ENCODE measurements at regions not wholly inside any gene's neighbourhood (a gene's known extent, or its start where the extent isn't known, plus 50 kb on each side); places are given as distances from the start of the nearest gene placed in this dataset.

DNA sequence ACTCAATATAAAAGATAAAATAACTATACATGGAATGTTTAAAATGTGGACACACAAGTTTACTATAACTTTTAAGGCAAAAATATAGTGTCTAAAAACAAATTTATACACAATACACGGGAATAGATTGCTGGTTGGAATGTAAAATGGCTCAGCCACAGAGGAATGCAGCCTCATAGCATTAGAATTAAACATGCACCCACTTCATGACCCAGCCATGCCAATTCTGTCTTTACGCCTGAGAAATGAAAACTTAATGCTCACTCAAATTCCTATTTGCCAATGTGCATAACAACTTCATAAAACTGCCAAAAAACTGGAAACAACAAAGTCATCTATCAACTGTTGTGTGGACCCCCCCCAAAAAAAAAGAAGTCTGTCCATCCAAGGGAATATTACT is 1006.6 kb upstream of the POU3F3 start:
- no peak for TF ChIP-seq EZH2 (IDR thresholded peaks at IDR 0.05; ENCODE audit: borderline replicate concordance, low read depth, low read length, severe bottlenecking)
- TF ChIP-seq, protein P1, sequence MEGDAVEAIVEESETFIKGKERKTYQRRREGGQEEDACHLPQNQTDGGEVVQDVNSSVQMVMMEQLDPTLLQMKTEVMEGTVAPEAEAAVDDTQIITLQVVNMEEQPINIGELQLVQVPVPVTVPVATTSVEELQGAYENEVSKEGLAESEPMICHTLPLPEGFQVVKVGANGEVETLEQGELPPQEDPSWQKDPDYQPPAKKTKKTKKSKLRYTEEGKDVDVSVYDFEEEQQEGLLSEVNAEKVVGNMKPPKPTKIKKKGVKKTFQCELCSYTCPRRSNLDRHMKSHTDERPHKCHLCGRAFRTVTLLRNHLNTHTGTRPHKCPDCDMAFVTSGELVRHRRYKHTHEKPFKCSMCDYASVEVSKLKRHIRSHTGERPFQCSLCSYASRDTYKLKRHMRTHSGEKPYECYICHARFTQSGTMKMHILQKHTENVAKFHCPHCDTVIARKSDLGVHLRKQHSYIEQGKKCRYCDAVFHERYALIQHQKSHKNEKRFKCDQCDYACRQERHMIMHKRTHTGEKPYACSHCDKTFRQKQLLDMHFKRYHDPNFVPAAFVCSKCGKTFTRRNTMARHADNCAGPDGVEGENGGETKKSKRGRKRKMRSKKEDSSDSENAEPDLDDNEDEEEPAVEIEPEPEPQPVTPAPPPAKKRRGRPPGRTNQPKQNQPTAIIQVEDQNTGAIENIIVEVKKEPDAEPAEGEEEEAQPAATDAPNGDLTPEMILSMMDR (IDR thresholded peaks at IDR 0.05; ENCODE audit: borderline replicate concordance, extremely low read depth, low read length, poor library complexity, severe bottlenecking): no peak
